ENCODE measurements at regions not wholly inside any gene's neighbourhood (a gene's known extent, or its start where the extent isn't known, plus 50 kb on each side); places are given as distances from the start of the nearest gene placed in this dataset.

- Histone ChIP-seq H3K36me3 (no peaks in the 10 kb centered on the region), H3K27me3 (ENCODE audit: insufficient read depth, low read depth, severe bottlenecking) (no peaks in the 10 kb centered on the region), H3K4me3 (ENCODE audit: low read depth, low read length) (no peak overlapping the region), H3K27ac (no peak overlapping the region), H3K9me3 (ENCODE audit: severe bottlenecking) (no peaks in the 10 kb centered on the region)
- DNase-seq: no peak
- no peak for TF ChIP-seq CTCF (IDR thresholded peaks at IDR 0.05; ENCODE audit: low read depth, low read length)
Observed at GRCh38 chr1:37107153-37107907, 73.0 kb upstream of the GRIK3 start.

- no peak overlapping the region for H3K4me3 ChIP-seq (ENCODE audit: low read depth, low read length)
- no peak overlapping the region for H3K27ac ChIP-seq
- H3K27me3 ChIP-seq (ENCODE audit: insufficient read depth, low read depth, severe bottlenecking): no peaks in the 10 kb centered on the region
- no peaks in the 10 kb centered on the region for H3K36me3 ChIP-seq
- TF ChIP-seq CTCF (IDR thresholded peaks at IDR 0.05; ENCODE audit: low read depth, low read length): no peak
- no peak for DNase-seq
- no peaks in the 10 kb centered on the region for H3K9me3 ChIP-seq (ENCODE audit: severe bottlenecking)
Observed at GRCh38 chr1:37108596-37109188, 74.4 kb upstream of the GRIK3 start.

GRCh38 chr1:37112430-37112829 is 78.1 kb upstream of the GRIK3 start:
- Histone ChIP-seq H3K4me3 (ENCODE audit: low read depth, low read length) (no peak overlapping the region), H3K9me3 (ENCODE audit: severe bottlenecking) (no peaks in the 10 kb centered on the region), H3K36me3 (no peaks in the 10 kb centered on the region), H3K27me3 (ENCODE audit: insufficient read depth, low read depth, severe bottlenecking) (no peaks in the 10 kb centered on the region), H3K27ac (no peak overlapping the region)
- no peak for TF ChIP-seq CTCF (IDR thresholded peaks at IDR 0.05; ENCODE audit: low read depth, low read length)
- no peak for DNase-seq

GRCh38 chr1:37113285-37113997 is 79.1 kb upstream of the GRIK3 start:
- Histone ChIP-seq H3K4me3 (ENCODE audit: low read depth, low read length) (no peak overlapping the region), H3K27ac (no peak overlapping the region), H3K36me3 (no peaks in the 10 kb centered on the region), H3K27me3 (ENCODE audit: insufficient read depth, low read depth, severe bottlenecking) (no peaks in the 10 kb centered on the region), H3K9me3 (ENCODE audit: severe bottlenecking) (no peaks in the 10 kb centered on the region)
- TF ChIP-seq CTCF (IDR thresholded peaks at IDR 0.05; ENCODE audit: low read depth, low read length): no peak
- DNase-seq: no peak

- no peak for DNase-seq
- Histone ChIP-seq H3K9me3 (ENCODE audit: severe bottlenecking) (peaks cover 3% of the 10 kb centered on the region), H3K4me3 (ENCODE audit: low read depth, low read length) (no peak overlapping the region), H3K27ac (no peak overlapping the region), H3K27me3 (ENCODE audit: insufficient read depth, low read depth, severe bottlenecking) (no peaks in the 10 kb centered on the region), H3K36me3 (no peaks in the 10 kb centered on the region)
- TF ChIP-seq CTCF (IDR thresholded peaks at IDR 0.05; ENCODE audit: low read depth, low read length): no peak
Observed at GRCh38 chr1:37118790-37119189, 84.5 kb upstream of the GRIK3 start.

Data from WERI-Rb-1 (cell line).